HG03521 (cell line): ENCODE measurements at regions not wholly inside any gene's neighbourhood (a gene's known extent, or its start where the extent isn't known, plus 50 kb on each side); places are given as distances from the start of the nearest gene placed in this dataset.

ENCODE experiments used
- ATAC-seq: cut with Tn5 transposase; IDR thresholded peaks from one replicate; pipeline ENCODE4 v1.9.1; 2021; ENCODE audit warnings: mild to moderate bottlenecking, moderate library complexity; ENCODE audit not compliant: unreplicated experiment

DNA sequence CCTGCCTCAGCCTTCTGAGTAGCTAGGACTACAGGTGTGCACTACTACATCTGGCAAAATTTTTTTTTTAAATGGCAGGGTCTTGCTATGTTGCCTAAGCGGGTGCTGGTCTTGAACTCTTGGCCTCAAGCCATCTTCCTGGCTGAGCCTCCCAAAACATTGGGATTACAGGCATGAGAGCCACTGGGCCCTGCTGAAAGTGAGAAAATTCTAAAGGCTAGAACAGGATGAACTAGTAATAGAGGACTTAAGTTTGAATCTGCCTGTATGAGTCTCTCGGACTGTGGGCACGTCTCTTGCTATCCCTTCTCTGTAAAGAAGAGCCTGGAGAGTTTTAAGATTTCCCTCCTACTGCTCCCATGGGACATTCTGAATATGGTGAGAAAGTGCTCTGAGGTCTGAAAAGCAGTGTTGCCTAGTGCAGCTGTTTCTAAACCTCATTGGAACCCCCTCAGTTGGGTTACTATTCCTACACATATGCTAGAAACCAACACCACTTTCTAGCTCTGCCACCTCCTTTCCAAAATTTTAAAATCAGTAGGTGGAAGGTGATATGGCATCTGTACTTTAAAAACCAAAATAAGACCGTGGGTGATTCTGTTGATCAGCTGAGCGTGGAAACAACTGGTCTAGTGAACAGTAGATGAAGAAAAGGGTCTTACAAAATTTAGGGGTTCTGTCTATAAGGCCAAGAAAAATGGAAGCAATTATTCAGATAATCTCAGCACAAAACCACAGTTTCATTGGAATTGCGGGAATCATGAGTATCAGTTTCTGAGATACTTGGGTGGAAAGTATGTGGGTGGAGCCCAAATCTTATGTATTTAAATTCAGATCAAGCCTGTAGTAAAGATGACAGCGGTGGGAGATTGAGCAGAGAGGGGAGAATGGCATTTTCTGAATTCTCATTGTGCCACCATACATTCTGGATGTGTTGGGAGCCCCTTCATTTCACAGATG is 259.8 kb upstream of the CXCR4 start:
- ATAC-seq, result no peak

- ATAC-seq, result no peak
Measured at GRCh38 chr2:136376798-136377211, 258.9 kb upstream of the CXCR4 start.

DNA sequence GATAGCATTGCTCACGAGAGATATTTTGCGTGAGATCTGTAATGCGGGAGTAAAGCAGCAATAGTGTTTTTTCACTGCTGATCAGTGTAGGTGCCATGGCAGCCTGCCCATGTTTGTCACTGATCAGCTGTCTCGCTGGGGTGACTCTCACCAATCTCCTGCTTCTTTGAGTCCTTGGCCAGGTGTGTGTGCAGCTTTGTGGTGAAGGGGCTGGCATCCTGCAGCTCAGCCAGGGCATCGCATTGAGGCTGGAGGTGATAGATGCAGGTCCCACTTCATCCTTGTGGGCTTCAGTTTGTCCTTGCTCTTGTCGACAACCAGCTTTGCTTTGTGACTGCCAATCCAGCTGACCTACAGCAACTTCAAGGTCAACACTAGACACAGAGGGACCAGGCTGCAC is 258.3 kb upstream of the CXCR4 start:
- ATAC-seq, result no peak

DNA sequence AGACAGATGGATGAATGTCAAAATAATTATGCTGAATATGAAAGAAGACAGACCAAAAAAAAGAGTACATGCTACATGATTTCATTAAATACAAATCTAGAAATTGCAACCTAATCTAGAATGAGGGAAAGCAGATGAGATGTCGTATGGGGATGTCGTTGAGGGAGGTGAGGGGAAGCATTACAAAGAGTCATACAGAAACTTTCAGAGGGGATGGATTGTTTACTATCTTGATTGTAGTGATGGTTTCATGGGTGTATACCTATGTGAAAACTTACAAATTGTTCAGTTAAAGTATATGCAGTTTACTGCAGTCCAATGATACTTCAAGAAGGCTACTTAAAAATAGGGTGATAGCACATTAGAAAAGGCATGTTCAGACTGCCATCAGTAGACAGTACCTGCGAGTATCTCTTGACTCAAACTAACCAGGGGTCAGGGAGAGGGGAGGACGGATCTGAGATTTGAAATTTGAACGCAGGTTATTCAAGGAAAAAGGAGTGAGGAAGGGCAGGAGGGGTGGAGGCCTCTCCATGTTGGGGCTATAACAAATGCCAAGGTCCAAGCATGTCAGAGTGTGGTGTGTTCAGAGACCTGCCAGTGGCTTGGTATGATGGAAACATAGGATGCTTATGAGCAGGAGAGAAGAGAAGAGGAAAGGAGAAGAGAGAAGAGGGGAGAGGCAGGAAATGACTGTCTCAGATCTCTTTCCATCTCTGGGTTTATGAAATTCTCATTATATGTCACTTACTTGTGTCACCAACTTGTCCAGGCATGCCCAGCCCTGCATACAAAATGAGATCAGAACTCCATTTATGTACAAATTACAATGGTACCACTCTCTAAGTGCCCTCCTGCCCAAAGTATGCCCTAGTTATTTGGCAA is 257.3 kb upstream of the CXCR4 start:
- ATAC-seq, result no peak

GRCh38 chr2:136373841-136374240 is 255.9 kb upstream of the CXCR4 start:
- ATAC-seq, result no peak

GRCh38 chr2:136373029-136373428 is 255.1 kb upstream of the CXCR4 start:
- no peak for ATAC-seq

DNA sequence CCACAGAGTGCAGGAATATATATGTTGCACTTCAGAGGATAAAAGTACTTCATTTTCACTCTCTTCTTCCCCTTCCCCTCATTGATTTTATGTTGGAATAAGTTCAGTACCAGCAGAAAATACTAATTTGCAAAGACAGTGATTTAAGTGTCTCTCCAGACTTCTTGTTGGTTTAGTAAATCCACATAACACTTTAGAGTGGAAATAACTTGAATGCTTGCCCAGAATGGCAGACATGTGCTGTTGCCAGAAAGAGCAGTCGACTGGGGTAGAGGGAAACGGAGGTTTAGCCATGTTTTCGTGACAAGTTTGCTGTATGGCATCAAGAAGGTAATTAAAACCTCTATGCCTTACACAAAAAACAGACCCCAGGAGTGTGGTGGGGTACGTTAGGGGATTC is 246.0 kb upstream of the CXCR4 start:
- ATAC-seq, result no peak

DNA sequence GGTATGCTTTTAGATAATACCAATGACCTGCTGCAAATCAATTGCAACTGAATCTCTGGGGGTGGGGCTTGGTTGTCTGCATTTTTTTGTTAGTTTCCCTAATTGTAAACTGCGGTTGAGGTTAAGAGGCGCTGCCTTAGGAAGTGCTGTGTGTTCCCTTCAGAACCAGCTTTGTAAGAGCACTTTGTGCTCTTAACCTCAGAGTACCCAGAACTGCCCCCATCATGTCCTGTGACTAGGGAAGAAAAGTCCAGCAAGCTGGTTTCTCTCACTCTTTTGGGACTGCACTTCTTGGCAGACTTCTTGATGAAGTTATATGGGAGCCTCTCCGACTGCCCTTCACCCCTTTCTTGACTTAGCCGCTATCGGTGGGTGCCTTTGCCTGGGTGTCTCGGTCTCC is 245.5 kb upstream of the CXCR4 start:
- no peak for ATAC-seq

DNA sequence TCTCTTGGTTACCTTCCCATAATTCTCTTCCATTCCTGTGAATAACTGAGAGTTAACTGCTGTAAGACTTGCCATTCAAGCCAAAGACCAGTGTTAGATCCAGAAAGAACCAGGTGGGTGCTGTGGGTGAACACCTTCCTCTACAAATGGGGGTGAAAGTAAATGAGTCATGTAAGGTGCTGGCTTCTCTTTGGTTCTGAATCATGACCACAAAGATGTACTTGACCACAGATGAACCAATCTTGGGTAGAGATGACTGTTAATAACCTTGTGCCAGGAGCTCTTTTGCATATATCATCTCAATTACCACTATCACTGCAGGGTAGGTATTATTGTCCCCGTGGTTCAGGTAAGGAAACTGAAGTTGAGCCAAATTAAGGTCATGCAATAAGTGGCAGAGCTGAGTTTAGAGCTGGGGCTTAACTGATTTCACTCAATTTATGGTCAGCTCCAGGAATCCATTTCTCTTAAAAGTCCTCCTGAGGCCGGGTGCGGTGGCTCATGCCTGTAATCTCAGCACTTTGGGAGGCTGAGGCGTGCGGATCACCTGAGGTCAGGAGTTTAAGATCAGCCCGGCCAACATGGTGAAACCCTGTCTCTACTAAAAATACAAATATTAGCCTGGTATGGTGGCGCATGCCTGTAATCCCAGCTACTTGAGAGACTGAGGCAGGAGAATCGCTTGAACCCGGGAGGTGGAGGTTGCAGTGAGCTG is 244.9 kb upstream of the CXCR4 start:
- peak; percentile 91 for ATAC-seq

DNA sequence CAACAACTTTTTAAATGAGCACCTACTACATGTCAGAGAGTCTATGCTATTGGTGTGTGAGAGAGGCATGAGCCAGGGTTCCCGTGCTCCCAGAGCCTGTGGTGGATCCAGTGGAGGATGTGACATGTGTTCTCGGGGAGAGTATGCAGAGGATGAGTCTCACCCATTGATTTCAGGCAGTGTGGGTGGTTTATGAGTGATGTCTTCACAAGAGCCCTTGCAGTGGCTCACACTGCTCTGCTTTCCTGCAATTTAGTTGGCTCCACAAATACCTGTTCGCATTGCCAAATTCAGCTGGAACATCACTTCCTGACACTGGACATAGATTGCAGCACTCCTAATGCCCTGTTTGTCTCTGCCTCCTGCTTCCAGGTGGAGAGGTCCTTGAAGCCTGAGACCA is 243.6 kb upstream of the CXCR4 start:
- ATAC-seq, result no peak

DNA sequence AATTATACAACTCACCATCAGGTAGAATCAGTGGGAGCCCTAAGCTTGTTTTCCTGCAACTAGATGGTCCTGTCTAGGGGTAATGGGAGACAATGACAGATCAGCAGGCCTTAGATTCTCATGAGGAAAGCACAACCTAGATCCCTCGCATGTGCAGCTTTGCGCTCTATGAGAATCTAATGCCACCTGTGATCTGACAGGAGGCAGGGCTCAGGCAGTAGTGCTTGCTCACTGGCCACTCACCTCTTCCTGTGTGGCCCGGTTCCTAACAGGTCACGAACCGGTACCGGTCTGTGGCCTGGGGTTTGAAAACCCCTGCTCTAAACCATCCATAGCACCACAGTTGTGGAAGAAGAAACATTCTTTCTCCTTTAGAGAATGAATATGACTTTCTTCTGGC is 242.8 kb upstream of the CXCR4 start:
- ATAC-seq, result no peak

GRCh38 chr2:136359121-136359965 is 241.4 kb upstream of the CXCR4 start:
- no peak for ATAC-seq

DNA sequence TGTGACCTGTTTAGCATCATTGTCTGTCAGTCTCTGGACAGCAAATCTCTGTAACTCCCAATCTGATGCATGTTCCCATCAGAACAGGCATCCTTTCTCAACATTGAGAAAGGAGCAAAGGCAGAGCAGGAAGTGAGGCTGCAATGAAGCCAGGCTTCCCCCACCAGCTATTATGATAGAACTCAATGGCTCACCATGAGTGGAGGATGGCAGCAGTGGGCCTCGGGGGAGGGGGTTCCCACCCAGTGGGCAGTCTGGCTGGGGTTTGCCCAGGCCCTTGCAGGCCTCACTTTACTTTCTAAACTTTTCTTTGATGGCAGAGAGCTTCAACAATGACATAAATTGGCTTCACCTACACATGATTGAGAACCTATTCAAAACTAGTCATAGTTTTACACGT is 240.6 kb upstream of the CXCR4 start:
- ATAC-seq, result no peak

GRCh38 chr2:136357007-136357380 is 239.0 kb upstream of the CXCR4 start:
- no peak for ATAC-seq

DNA sequence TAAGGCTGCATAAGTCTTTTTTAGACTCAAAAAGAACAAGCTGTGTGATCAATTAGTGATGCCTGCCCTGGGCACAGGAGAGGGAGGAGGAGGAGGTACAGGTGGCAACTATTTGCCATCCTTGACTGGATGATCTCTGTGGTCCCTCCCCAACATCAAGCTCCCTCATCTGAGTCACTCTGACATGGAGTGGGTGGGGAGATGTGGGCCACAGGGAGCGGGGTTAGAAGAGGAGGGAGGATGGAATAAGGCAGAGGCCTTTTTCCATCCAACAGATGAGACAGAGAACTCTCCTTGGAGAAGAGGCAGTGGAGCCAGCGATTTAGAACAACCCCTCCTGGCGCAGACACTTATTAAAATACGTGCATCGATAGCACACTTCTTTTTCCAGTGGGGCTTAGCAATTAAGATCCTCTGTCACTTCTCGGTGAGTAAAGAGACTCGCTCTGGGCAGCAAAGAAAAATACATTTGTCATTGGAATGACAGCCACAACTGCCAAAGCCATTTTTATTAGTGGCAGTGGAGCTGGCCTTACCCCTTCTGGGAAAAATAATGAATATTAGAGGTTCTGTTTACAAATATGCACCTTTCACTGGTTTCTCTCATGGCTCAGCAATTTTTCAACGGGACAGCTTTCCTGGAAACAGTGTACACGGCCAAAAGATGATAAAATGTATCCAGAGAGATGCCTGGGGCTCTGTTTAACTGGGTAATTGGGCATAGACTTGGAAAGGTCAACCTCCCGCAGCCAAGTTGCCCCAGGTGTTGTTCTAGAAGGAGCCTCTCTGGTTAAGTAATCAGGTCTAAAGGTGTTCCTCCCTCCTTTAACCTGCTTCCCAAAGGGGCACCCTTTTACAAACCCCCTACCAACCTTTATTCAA is 238.4 kb upstream of the CXCR4 start:
- ATAC-seq, result no peak

DNA sequence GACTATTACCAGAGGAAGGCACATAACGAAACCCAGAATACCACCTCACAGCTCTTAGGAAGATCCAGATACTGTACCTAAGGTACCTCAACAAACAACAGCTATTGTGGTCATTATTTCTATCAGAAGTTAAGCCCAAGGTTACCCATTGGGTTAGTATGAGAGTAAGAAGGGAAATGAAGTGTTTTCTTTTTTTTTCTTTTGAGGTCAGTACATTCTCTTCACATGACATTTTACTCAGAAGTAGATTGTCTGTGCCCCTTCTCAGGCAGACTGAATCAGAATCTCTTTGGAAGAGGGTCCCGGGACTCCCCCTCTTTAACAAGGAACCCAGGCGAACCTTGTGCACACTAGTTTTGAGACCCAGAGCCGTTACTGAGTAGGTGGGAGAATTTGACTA is 233.7 kb upstream of the CXCR4 start:
- no peak for ATAC-seq

DNA sequence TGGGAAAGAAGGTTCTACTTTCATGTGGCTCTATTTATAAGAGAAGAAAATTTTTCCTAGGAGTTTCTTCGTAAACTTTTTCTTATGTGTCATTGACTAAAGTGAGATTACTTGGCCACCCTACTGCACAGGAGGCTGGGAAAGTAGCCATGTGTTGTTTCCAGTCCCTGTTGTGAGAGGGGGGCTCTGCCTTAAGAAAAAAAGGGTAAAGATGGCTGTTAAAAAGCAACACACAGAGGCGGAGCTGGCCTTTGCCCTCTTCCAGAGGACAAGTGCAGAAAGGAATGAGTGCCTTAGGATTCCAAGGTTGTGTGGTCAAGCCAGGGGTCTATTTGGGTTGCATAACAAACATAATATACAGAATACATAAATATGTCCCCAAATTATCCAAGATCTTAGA is 230.0 kb upstream of the CXCR4 start:
- ATAC-seq, result no peak

DNA sequence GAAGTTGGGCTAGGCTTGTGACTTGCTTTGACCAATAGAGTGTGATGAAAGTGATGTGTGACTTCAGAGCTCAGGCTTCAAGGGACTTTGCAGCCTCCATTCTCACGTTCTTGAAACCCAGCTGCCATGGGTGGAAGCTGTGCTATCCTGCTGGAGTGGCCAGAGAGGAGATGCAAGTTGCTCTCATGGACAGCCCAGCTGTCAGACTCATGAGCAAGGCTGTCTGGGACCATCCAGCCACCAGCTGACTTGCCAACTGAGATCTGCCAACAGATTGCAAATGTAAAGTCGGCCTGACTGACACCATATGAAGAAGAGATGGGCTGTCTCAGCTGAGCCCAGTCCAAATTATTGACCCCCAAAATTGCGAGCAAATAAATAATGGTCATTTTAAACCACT is 226.4 kb upstream of the CXCR4 start:
- no peak for ATAC-seq

DNA sequence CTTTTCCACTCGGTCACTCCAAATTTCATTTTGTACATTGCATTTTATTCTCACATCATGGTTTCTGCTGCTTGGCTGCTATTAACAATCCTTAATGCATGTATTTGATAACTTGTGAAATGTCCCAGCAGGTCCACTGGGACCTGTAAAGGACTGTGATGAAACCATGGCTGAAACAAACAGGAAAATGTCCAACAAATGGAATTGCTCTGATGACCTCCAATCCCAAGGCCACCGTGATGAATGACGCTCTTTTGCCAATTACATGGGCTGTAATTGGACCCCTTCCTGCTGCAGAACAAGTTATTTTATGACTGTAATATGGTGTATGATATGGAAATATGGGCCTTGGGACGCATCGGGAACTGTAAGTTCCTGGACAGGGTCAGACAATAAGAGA is 224.2 kb upstream of the CXCR4 start:
- no peak for ATAC-seq
